ENCODE measurements at regions not wholly inside any gene's neighbourhood (a gene's known extent, or its start where the extent isn't known, plus 50 kb on each side); places are given as distances from the start of the nearest gene placed in this dataset.

DNA sequence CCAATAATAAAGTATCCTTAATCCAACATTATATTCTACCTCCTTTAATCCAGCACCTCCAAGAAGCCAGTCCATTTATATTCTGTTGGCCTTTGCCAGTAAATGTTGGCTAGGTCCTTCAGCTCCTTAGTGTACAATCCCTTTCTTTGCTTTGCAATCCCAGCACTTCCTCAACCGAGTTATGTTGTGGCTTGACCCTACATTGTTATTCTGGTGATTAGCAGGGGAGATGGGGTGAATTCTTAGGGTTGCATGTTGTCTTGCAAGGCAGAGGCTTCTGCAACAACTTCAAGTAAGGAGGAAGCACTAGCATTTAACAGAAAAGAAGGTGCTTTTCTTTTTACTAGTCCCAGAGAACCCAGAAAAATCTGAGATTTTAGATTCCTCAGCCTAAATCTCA is 127.2 kb downstream of the CD47 start:
- Histone ChIP-seq H2AFZ (ENCODE audit: low read length) (no peak overlapping the region), H2BK12ac (ENCODE audit: low read depth, low read length) (no peak overlapping the region), H3K4me1 (replicated peaks in 1 of 4; ENCODE audit: control insufficient read depth in 3 of 4, insufficient read depth in 4 of 4, low read length in 3 of 4) (peaks cover 0 to 3% (median under 1%) of the 10 kb centered on the region in 4 experiments; a peak in 1 of 7 replicates), H3K18ac (ENCODE audit: extremely low read depth, low read length) (no peak overlapping the region), H3K9me3 (ENCODE audit: insufficient read depth in 2 of 2, low read depth in 1 of 2, low read length in 1 of 2) (no peaks in the 10 kb centered on the region), H3K23me2 (ENCODE audit: low read depth, low read length) (no peaks in the 10 kb centered on the region), H2BK15ac (ENCODE audit: low read length) (no peak overlapping the region), H3K79me2 (ENCODE audit: control insufficient read depth in 1 of 2, insufficient read depth in 2 of 2, low read length in 2 of 2) (no peaks in the 10 kb centered on the region), H2AK5ac (ENCODE audit: low read depth, low read length) (no peak overlapping the region), H2BK5ac (ENCODE audit: low read depth, low read length) (no peak overlapping the region), H3K56ac (replicated peaks; ENCODE audit: insufficient read length, low read depth, low read length) (no peak overlapping the region), H4K91ac (replicated peaks; ENCODE audit: insufficient read length, low read length) (no peak overlapping the region), H3K9ac (replicated peaks in 1 of 4; ENCODE audit: extremely low read depth in 1 of 4, low read depth in 3 of 4, low read length in 3 of 4) (no peak overlapping the region), H2BK120ac (replicated peaks; ENCODE audit: low read depth, low read length) (no peak overlapping the region), H3K4ac (replicated peaks; ENCODE audit: insufficient read length, low read depth, low read length) (no peak overlapping the region), H3K79me1 (ENCODE audit: low read depth, low read length) (no peaks in the 10 kb centered on the region), H3K14ac (ENCODE audit: insufficient read length) (no peak overlapping the region), H3K27ac (ENCODE audit: low read depth, low read length) (no peak overlapping the region), H2BK20ac (ENCODE audit: low read length) (no peak overlapping the region), H3K27me3 (replicated peaks in 1 of 4; ENCODE audit: control insufficient read depth in 3 of 4, extremely low read depth in 1 of 4, insufficient read depth in 3 of 4, low read length in 3 of 4) (no peaks in the 10 kb centered on the region), H3K4me3 (ENCODE audit: extremely low read depth in 1 of 4, insufficient read depth in 2 of 4, low read depth in 3 of 4, low read length in 4 of 4) (no peak overlapping the region), H3K36me3 (ENCODE audit: control insufficient read depth in 2 of 4, insufficient read depth in 4 of 4, low read length in 3 of 4) (no peaks in the 10 kb centered on the region), H3K23ac (ENCODE audit: insufficient read length) (no peak overlapping the region), H4K20me1 (replicated peaks in 1 of 2; ENCODE audit: control insufficient read depth in 1 of 2, insufficient read depth in 2 of 2, low read length in 2 of 2) (no peaks in the 10 kb centered on the region), H4K5ac (ENCODE audit: insufficient read length, low read depth, low read length) (no peak overlapping the region), H3K4me2 (ENCODE audit: insufficient read depth in 1 of 2, low read depth in 2 of 2, low read length in 2 of 2) (no peak overlapping the region), H4K8ac (ENCODE audit: extremely low read depth, insufficient read depth, low read length) (no peak overlapping the region)
- ChIA-PET POLR2A (ENCODE audit: partially characterized antibody) (no interaction called here), CTCF (ENCODE audit: partially characterized antibody) (interaction anchor here (1.2 kb wide), 1 partner anchor 16 kb away, joined by 3 read pairs; no protein-coding TSS in a partner anchor)
- no peak for FAIRE-seq
- no peak for DNase-seq (ENCODE audit: low read depth in 1 of 2, low spot score in 2 of 2)
- TF ChIP-seq CBX8 (IDR thresholded peaks at IDR 0.05; ENCODE audit: borderline replicate concordance, low read depth, low read length) (no peak), POU5F1 (IDR thresholded peaks at IDR 0.05; ENCODE audit: low read depth, low read length) (no peak)
- WGBS, 2 experiments (ENCODE audit: extremely low coverage in 1 of 2, insufficient coverage in 1 of 2, insufficient read length in 1 of 2, insufficient replicate concordance in 2 of 2, low coverage in 1 of 2, low lambda C conversion rate in 2 of 2, missing lambda C conversion rate in 1 of 2): 88% methylated on average over 1 of the region's 1 CpG; no CpG with 5 or more reads in 1 of the 2 experiments
